ENCODE measurements at regions not wholly inside any gene's neighbourhood (a gene's known extent, or its start where the extent isn't known, plus 50 kb on each side); places are given as distances from the start of the nearest gene placed in this dataset.

GRCh38 chr10:109456566-109457301 lies 466.6 kb downstream of the XPNPEP1 start:
- H3K4me3 ChIP-seq (ENCODE audit: control insufficient read depth, low read depth, low read length): no peak overlapping the region
- no peak for DNase-seq (ENCODE audit: low read depth)
- no peak for TF ChIP-seq CTCF (conservative IDR thresholded peaks at IDR 0.05; ENCODE audit: control insufficient read depth, insufficient read depth, low read depth, low read length)

- no peak for TF ChIP-seq CTCF (conservative IDR thresholded peaks at IDR 0.05; ENCODE audit: control insufficient read depth, insufficient read depth, low read depth, low read length)
- DNase-seq (ENCODE audit: low read depth): no peak
- no peak overlapping the region for H3K4me3 ChIP-seq (ENCODE audit: control insufficient read depth, low read depth, low read length)
Measured at GRCh38 chr10:109454691-109455090, 468.6 kb downstream of the XPNPEP1 start.

GRCh38 chr10:109451879-109452278 lies 471.4 kb downstream of the XPNPEP1 start:
- H3K4me3 ChIP-seq (ENCODE audit: control insufficient read depth, low read depth, low read length): no peak overlapping the region
- TF ChIP-seq CTCF (conservative IDR thresholded peaks at IDR 0.05; ENCODE audit: control insufficient read depth, insufficient read depth, low read depth, low read length): no peak
- DNase-seq (ENCODE audit: low read depth): no peak

- DNase-seq (ENCODE audit: low read depth): no peak
- no peak for TF ChIP-seq CTCF (conservative IDR thresholded peaks at IDR 0.05; ENCODE audit: control insufficient read depth, insufficient read depth, low read depth, low read length)
- H3K4me3 ChIP-seq (ENCODE audit: control insufficient read depth, low read depth, low read length): no peak overlapping the region
Measured at GRCh38 chr10:109450702-109451101, 472.6 kb downstream of the XPNPEP1 start.

GRCh38 chr10:109433434-109433833 lies 489.9 kb downstream of the XPNPEP1 start:
- no peak for DNase-seq (ENCODE audit: low read depth)
- no peak overlapping the region for H3K4me3 ChIP-seq (ENCODE audit: control insufficient read depth, low read depth, low read length)
- no peak for TF ChIP-seq CTCF (conservative IDR thresholded peaks at IDR 0.05; ENCODE audit: control insufficient read depth, insufficient read depth, low read depth, low read length)

GRCh38 chr10:109432281-109432680 lies 491.0 kb downstream of the XPNPEP1 start:
- no peak overlapping the region for H3K4me3 ChIP-seq (ENCODE audit: control insufficient read depth, low read depth, low read length)
- DNase-seq (ENCODE audit: low read depth): no peak
- TF ChIP-seq CTCF (conservative IDR thresholded peaks at IDR 0.05; ENCODE audit: control insufficient read depth, insufficient read depth, low read depth, low read length): no peak

All from fibroblast of mammary gland (primary cell).